Endodermal cell (in vitro differentiated cells): ENCODE measurements at regions not wholly inside any gene's neighbourhood (a gene's known extent, or its start where the extent isn't known, plus 50 kb on each side); places are given as distances from the start of the nearest gene placed in this dataset.

Source experiments
- DNase-seq: peaks from one replicate; pipeline ENCODE4 v3.0.0-alpha.2; 2017
- H3K27ac ChIP-seq: 2 replicates; pipeline ENCODE4 v1.5.1; 2013; ENCODE audit warnings: mild to moderate bottlenecking, low read depth, low read length, moderate library complexity
- H3K27me3 ChIP-seq: 2 replicates; pipeline ENCODE4 v1.6.1; 2013; ENCODE audit warnings: mild to moderate bottlenecking, low read length, moderate library complexity; ENCODE audit not compliant: insufficient read depth, control insufficient read depth, poor library complexity, severe bottlenecking
- H3K36me3 ChIP-seq: 2 replicates; pipeline ENCODE4 v1.7.0; 2013; ENCODE audit warnings: mild to moderate bottlenecking, low read length, moderate library complexity; ENCODE audit not compliant: control insufficient read depth, insufficient read depth
- H3K4me1 ChIP-seq: one replicate; pipeline ENCODE4 v1.7.0; 2013; ENCODE audit warnings: low read length; ENCODE audit not compliant: control insufficient read depth, insufficient read depth
- H3K4me3 ChIP-seq: 2 replicates; pipeline ENCODE4 v1.5.1; 2013; ENCODE audit warnings: mild to moderate bottlenecking, low read length, moderate library complexity
- H3K9ac ChIP-seq: 2 replicates; pipeline ENCODE4 v1.6.1; 2013; ENCODE audit warnings: mild to moderate bottlenecking, low read length, moderate library complexity; ENCODE audit not compliant: poor library complexity, severe bottlenecking; ENCODE audit errors: extremely low read depth
- H3K9me3 ChIP-seq: 2 replicates; pipeline ENCODE4 v1.6.1; 2013; ENCODE audit warnings: mild to moderate bottlenecking, low read length, moderate library complexity; ENCODE audit not compliant: control insufficient read depth
- H3K27ac Mint-ChIP-seq: 2 replicates; pipeline ENCODE4 v1.8.0; 2020; ENCODE audit warnings: mixed read lengths
- H3K27me3 Mint-ChIP-seq: 2 replicates; pipeline ENCODE4 v1.8.0; 2021; ENCODE audit warnings: mild to moderate bottlenecking, mixed read lengths; ENCODE audit not compliant: insufficient read depth
- H3K36me3 Mint-ChIP-seq: 2 replicates; pipeline ENCODE4 v1.8.0; 2020; ENCODE audit warnings: low read depth, mixed read lengths
- H3K4me1 Mint-ChIP-seq: 2 replicates; pipeline ENCODE4 v1.8.0; 2020; ENCODE audit warnings: mixed read lengths
- H3K4me3 Mint-ChIP-seq: 2 replicates; pipeline ENCODE4 v1.8.0; 2020; ENCODE audit warnings: mild to moderate bottlenecking, moderate library complexity, mixed read lengths
- H3K9me3 Mint-ChIP-seq: 2 replicates; pipeline ENCODE4 v1.8.0; 2020; ENCODE audit warnings: mild to moderate bottlenecking, mixed read lengths
- CTCF ChIP-seq: fragments of 200-600 bp; sonication (generic); conservative IDR thresholded peaks from 2 replicates; pipeline ENCODE4 v1.5.0; 2021; ENCODE audit warnings: antibody characterized with exemption, mild to moderate bottlenecking
- WGBS, 2 experiments: methylation state at CpG; one replicate each; pipeline versions ENCODE4 v1.1.5 to v1.1.7; 2013; ENCODE audit warnings: missing lambda C conversion rate in 2 of 2, mixed read lengths in 1 of 2; ENCODE audit not compliant: insufficient coverage in 1 of 2, insufficient read length in 1 of 2; 5-methylcytosine and 5-hydroxymethylcytosine counted together

- Mint-ChIP-seq H3K4me1 (peaks cover 10% of the 10 kb centered on the region), H3K36me3 (no peaks in the 10 kb centered on the region), H3K27ac (no peak overlapping the region), H3K4me3 (no peak overlapping the region), H3K27me3 (no peaks in the 10 kb centered on the region), H3K9me3 (no peaks in the 10 kb centered on the region)
- Histone ChIP-seq H3K27ac (no peak overlapping the region), H3K4me1 (peaks cover 8% of the 10 kb centered on the region), H3K36me3 (no peaks in the 10 kb centered on the region), H3K4me3 (peak overlapping the region; percentile 34), H3K27me3 (no peaks in the 10 kb centered on the region), H3K9me3 (no peaks in the 10 kb centered on the region), H3K9ac (no peak overlapping the region)
- WGBS, 2 experiments: 68% methylated on average over 4 of the region's 4 CpGs; no CpG with 5 or more reads in 1 of the 2 experiments
- DNase-seq: no peak
- TF ChIP-seq CTCF: no peak
These were observed 383.8 kb upstream of the TUSC1 start for GRCh38 chr9:26061948-26062575.

- H3K27ac Mint-ChIP-seq: no peak overlapping the region
- H3K4me1 ChIP-seq: peaks cover 7% of the 10 kb centered on the region
- no peaks in the 10 kb centered on the region for H3K9me3 ChIP-seq
- 78 to 92% methylated on average over 1 of the region's 1 CpG for WGBS, 2 experiments
- no peaks in the 10 kb centered on the region for H3K27me3 Mint-ChIP-seq
- H3K4me1 Mint-ChIP-seq: peaks cover 5% of the 10 kb centered on the region
- no peaks in the 10 kb centered on the region for H3K36me3 ChIP-seq
- no peaks in the 10 kb centered on the region for H3K9me3 Mint-ChIP-seq
- H3K36me3 Mint-ChIP-seq: no peaks in the 10 kb centered on the region
- no peak overlapping the region for H3K27ac ChIP-seq
- no peak for DNase-seq
- no peaks in the 10 kb centered on the region for H3K27me3 ChIP-seq
- H3K4me3 Mint-ChIP-seq: no peak overlapping the region
- H3K4me3 ChIP-seq: no peak overlapping the region
- no peak for TF ChIP-seq CTCF
- no peak overlapping the region for H3K9ac ChIP-seq
These were observed 380.1 kb upstream of the TUSC1 start for GRCh38 chr9:26058111-26058895.

- H3K27ac Mint-ChIP-seq: no peak overlapping the region
- 86 to 91% methylated on average over 3 of the region's 3 CpGs for WGBS, 2 experiments
- H3K27ac ChIP-seq: no peak overlapping the region
- no peaks in the 10 kb centered on the region for H3K9me3 ChIP-seq
- H3K9me3 Mint-ChIP-seq: no peaks in the 10 kb centered on the region
- DNase-seq: no peak
- H3K9ac ChIP-seq: no peak overlapping the region
- peaks cover 4% of the 10 kb centered on the region for H3K4me1 ChIP-seq
- H3K27me3 Mint-ChIP-seq: no peaks in the 10 kb centered on the region
- H3K36me3 ChIP-seq: no peaks in the 10 kb centered on the region
- H3K4me1 Mint-ChIP-seq: peaks cover 1% of the 10 kb centered on the region
- H3K4me3 ChIP-seq: no peak overlapping the region
- no peaks in the 10 kb centered on the region for H3K27me3 ChIP-seq
- TF ChIP-seq CTCF: no peak
- H3K4me3 Mint-ChIP-seq: no peak overlapping the region
- no peaks in the 10 kb centered on the region for H3K36me3 Mint-ChIP-seq
These were observed 378.8 kb upstream of the TUSC1 start for GRCh38 chr9:26057050-26057449.
